Suppressor macrophage treated with lipopolysaccharide for 1 hour (primary cell): ENCODE measurements at regions not wholly inside any gene's neighbourhood (a gene's known extent, or its start where the extent isn't known, plus 50 kb on each side); places are given as distances from the start of the nearest gene placed in this dataset.

Source experiments
- DNase-seq, 3 donors: peaks; one replicate each; pipeline ENCODE4 v3.0.0-alpha.2; 2020 to 2022

DNA sequence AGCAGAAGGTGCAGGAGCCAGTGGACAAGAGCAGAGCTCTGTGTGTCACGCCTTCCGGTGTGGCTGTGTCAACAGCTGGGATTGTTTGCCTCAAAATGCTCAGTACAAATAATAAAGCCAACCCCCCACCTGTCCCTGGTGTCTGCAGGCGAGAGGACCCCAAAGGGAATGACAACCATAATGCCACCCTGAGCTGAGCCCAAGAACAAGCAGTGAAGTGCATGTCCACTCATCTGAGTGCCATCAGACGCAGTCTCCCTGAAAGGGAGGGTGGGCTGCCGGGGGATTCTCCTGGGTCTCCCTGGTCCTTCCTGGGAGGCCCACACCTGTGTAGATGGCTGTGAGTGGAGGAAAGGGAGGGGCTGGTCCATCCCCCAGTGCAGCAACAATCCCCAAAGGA is 328.8 kb upstream of the IRX1 start:
- no peak for DNase-seq

DNA sequence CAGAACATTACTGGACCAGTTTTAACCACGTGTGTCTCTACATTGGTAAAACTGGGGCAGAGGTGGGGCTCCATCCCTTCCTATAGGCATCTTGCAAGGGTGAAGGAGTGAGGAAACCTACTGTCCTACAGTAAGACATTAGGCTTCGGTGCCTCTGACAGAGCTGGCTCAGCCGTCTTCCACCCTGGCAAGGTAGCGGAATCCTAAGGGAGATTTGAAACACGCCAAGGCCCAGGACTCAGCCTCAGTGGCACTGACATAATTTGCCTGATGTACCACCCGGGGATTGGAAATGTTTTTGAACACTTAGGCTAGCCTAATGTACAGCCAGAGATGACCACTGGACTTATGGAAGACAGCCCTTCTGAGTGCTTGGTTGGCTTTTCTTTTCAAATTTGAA is 329.7 kb upstream of the IRX1 start:
- no peak for DNase-seq

DNA sequence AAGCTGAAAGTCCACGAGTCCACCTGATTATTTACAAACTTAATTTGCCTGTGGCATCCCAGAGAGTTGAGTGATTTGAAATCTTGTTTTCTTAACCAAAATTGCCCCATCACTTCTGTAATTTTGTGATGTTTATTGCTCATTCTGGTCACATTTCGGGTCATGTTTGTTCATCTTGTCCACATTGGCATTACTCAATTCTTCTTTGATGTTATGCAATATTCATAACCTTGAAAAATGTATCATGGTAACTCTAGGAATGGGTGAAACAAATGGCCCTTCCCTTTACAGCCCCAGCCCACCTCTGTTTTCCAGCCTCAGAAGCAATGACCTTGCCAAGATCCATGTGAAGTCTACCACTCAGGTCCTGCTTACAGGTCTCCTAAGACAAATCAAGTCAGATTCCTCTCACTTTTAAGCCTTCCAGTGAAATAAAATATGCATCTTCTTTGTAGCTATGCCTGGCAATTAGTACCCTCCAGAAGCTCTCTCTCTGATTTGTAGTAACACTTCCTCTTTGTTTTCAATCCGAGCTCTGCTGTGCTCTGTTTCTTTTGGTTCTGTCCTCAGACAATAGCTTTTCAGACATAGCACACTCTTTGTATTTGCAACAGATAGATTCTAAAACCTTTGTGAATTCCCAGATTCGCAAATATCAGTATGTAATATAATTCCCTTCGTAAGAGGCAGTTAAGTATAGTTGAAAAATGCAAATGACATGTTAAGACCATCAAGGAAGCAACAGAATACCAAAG is 330.3 kb upstream of the IRX1 start:
- no peak for DNase-seq

DNA sequence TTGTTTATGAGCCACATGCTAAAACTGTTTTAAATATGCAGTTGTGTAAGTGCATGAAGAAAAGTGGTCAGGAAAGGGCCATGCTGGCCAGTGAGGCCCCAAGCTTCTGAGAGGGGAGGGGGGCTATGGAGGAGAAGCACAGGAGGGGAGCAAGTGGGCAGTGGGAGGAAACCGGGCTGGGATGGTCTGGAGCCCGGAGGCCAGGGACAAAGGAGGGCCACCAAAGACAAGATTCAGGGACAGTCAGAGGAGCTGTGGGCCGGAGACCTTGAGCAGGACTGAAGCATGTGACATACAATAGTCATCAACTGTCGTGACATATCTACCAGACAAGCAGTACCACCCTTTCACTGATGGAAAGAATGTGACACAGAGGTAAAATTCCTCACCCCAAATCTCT is 333.2 kb upstream of the IRX1 start:
- no peak for DNase-seq

DNA sequence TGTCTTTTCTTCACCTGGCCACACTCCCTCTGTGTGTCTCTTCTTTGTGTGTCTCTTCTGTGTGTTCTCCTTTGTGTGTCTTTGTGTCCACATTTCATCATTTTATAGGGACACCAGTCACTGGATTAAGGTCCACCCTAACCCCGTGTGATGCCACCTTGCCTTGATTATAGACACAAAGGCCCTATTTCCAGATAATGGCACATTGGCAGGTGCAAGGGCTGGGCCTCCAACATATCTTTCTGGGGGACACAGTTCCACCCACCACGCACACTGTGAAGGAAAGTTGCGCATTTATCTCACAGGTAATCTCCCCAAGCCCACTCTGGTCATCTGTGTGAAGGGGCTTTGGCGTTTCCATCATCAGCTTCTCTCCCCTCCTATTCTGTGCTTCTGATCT is 334.6 kb upstream of the IRX1 start:
- DNase-seq, result no peak

DNA sequence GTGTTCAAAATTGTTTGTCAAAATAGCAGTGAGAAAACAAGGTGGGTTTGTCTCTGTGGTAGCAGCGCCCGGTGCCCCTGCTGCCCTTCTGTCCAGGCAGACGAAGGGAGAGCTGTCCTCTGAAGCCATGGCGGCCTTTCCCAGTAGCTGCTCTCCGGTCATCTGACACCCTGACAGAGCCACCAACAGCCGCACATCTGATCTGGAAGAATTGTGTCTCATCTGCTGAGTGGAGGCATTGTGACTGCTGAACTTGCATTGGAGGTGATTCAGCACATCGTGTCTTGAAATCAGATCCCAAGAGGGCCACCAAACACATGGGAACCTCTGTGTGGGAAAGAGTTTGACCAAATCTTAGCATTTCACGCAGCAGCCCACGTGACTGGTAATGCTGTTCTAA is 337.6 kb upstream of the IRX1 start:
- no peak for DNase-seq

DNA sequence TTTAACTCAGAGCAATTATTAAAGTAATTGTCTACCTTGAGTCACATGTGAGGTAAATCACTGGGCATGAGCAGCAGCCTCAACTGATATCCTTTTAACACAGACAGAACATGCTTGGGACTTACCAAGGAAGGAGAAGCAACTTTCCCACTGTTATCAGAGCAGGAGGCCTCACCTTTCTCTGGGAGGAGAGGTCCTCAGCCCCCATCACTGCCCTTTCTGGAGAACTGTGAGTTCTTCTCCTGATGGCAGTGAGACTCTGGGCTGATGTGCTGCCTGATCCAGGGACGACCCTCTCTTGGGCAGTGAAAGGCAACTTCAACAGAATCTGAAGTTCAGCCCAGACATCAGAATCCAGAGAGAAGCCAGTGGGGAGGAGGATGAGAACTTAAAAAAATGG is 343.4 kb upstream of the IRX1 start:
- no peak for DNase-seq

DNA sequence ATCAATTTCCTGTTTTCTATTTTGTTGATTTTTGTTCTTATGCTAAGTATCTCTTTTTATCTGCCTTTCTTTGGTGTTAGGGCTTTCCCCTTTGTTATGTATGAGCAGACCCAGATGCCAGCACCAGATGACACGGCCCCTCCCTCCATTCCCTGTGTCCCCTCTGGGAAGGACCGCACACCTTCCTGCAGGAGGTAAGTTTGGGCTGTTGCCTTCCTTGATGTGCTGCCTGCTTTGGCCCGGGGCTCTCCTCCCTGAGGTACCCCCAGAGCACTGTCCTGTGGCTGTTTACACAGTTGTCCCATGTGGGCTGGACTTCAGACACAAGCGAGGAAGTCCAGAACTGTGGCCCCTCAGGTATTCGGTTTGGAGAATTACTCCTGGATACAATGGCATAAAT is 343.8 kb upstream of the IRX1 start:
- DNase-seq, result no peak

DNA sequence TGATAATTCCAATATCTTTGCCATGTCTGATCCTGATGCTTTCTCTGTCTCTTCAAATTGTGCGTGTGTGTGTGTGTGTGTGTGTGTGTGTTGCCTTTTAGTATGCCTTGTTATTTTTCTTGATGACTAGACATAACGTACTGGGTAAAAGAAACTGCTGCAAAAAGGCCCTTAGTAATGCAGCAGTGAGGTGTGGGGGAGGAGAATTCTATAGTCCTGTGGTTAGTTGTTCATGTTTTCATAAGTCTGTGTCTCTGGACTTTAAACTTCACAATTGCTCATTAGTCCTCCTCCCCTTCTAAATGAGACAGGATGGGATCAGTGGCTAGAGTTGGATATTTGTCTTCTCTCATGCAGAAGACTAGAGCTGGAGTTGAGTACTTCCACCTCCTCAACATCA is 346.2 kb upstream of the IRX1 start:
- no peak for DNase-seq

DNA sequence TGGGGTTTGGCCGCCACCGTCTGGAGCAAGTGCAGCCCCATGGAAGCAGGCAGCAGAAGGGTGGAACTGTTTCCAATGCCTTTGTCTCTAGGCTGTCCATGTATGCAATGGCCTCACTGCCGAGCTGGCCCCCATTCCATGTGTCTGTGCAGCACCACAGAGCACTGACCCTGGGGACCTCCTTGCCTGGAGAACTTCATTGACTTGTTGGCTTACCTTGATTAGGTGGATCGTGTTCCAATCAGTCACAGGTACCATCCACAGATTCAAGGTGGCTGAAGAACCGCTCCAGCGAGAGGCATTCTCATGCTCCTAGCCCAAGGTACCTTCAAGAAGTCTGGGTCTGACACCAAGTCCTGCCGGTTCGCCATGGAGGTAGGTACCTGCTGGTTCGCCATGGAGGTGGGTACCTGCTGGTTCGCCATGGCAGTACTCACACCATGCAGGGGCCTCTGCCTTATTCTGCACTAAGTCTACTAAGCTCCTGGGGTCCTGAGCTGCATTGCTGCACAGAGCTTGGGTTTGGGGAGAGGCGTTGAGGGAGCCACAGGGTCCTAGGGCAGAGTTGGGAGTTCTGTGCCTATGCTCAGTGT is 358.3 kb upstream of the IRX1 start:
- DNase-seq, result no peak

DNA sequence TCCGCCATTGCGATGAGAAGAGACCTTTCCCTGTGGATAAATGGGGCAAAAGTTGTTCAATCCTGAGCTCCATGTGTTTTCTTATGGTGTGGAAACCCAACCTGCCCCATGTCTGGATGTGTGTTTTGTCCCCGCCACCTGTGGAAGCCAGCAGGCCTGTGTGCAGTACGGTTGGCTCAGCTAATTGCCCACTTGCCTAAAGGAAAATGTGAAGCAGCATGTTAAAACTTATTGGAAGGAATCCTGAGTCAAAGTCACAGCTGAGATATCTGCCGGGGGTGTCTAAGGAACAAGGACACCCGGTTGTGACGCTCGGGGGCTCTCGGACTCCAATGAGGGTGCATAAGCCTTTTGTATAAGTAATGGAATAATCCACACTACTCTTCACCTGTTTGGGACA is 361.1 kb upstream of the IRX1 start:
- no peak for DNase-seq

DNA sequence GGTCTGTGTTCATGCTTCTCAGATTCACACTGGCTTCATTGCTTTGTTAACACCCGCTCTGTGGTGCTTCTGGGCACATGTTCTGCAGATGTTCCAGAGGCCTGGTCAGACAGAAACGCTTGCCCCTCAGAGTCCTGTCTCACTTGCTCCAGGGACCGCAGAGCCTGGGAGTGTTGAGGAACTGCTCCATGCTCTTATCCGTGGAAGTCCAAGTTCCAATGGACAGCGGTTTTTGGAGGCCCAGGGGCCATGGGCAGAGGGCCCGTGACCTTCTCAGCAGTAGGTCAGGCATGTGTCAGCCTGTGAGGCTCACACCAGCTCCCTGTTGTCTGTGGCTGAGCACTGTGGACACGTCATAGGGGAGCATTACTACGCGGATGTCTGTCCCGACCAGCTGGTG is 364.7 kb upstream of the IRX1 start:
- no peak for DNase-seq

DNA sequence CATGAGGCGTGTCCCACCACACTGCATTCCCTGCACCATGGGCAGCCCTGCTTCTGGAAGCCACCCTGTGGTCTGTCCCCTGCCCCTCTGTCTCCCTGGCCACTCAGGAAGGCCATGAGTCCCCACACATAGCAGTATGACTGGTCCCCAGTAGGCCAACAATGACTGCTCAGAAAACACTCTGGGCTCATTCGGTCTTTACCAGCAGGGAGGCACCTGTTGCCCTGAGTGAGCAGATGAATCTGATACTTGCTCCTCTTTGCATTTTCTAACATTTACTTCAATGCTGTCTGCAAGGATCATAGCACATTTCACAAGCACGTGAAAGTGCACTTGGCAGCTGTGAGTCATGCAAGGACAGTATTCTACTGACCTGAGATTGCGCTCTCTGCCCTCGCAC is 365.4 kb upstream of the IRX1 start:
- no peak for DNase-seq

DNA sequence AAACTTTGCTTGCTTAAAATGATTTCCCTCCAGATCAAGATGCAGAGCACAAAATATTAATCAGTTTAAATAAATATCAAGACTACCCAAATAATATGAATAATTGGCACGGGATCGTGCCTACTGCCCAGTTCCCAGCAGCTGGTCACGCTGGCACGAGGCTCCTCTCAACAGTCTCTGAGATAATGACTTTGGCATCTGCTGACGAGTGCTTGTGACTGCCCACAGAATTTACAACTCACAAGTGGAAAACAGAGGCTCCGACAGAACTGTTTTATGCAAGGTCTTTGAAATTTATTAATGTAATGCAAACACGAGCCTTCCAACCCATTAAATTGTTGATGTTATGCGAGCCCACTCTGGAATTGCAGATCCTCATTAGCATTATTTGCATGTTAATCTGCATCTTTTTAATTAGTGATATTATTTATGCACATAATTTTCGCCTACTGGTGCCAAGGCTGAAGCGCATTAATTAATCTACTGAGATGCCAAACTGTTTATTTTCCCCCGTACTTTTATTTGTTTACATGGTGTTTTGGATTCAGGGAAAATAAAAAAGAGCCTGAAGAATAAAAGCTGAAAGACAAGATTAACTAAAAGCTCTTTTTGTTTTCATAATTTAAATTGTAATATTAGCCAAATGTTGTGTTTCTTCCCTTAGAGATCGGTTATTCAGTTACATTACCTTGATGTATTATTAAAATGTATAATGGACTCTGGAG is 369.3 kb upstream of the IRX1 start:
- DNase-seq, result no peak

DNA sequence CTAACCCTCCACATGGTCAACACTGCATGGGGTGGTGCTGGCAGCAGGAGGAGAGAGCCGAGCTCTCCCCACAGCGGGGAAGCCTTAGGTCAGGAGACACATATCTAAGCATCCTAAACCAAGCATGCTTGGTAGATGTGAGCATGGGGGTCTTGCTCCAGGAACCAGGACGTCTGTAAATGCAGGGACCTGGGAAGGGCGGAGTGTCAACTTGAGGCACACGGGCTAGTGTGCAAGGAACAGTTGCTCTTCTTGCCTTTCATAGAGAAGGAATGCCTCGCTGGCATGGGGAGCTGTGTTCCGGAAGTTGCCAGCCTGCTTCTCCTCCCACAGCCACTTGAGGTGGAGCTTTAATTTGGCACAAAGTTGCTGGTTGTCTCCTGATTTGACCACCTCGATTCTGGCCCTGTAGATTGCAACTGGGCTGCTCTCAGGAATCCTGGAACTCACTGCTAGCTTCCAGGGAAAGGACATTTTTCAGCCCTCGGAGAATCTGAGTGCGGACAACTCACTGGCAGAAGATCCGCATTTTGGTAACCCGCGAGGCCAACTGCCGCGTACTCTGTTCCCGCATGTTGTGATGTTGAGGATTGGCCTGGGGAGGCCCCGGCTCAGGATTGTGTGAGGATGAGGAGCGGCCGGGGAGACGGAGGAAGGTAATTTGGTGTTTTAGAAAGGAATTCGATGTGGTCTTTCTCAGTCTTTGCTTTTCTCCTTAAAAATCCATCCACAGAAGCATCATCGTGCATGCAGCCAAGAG is 370.3 kb upstream of the IRX1 start:
- no peak for DNase-seq

DNA sequence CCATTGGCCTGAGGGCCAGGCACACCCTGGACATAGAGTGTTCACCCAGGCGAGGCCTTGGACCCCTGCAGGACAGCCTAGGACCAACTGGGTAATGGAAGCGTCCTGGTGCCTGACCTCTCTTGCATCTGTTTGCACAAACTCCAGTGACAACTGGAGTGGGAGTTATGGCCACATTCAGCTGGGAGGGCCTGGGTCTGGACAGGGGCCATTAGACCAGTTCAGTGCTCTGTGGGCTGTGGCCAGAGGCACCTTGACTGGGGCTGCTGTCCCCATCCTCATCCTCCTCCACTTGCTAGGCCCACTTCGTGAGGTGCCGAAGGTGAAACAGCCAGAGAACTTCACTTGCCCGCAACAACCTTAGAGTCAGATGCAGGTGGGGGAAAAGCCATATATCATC is 372.7 kb upstream of the IRX1 start:
- DNase-seq, result no peak

DNA sequence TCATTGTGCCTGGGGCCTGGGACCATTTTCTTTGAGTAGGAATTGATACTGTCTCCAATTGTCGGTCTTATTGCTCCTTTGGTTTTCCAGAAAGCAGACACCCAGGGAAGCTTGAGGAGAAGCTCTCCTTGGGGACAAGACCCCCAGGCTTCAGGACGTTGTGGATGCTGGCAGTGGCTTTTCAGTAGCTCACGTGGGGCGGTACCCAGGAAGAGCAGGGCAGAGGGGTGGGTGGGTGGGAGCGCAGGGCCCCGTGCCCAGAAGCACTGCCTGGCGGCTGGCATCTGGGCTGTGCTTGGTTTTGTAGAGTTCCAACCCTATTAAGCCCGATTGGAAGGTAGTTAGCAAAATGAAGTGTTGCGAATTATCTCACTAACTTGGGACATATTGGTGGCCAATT is 374.2 kb upstream of the IRX1 start:
- no peak for DNase-seq

DNA sequence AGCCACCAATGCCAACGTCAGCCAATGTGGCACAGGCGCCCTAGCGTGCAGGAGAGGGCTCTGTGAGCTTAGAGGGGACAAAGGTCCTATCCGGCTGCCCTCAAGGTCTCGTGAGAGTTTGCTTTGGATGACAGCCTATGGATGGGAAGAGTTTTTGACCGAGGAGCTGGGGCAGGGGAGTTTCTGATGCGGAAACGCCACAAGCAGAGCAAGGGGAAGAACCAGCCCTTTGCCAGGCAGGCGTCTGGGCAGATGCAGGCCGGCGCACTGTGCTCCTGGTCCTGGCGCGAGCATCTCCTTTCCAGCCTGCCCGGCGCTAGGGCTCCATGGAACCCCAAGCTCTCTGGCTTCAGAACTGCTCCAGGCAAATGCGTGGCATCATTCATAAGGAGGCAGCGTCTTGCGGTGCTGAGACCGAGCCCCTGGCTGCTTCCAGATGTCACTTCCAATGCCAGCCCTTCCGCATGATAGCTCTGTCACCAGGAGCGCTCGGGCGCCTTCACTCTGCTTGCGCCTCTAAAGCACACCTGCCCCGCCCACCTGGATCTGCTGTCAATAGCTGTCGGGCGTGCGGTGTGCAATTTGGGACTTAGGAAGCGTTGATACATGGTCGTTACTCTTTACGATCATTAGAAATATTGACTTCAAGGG is 374.9 kb upstream of the IRX1 start:
- DNase-seq, result no peak

DNA sequence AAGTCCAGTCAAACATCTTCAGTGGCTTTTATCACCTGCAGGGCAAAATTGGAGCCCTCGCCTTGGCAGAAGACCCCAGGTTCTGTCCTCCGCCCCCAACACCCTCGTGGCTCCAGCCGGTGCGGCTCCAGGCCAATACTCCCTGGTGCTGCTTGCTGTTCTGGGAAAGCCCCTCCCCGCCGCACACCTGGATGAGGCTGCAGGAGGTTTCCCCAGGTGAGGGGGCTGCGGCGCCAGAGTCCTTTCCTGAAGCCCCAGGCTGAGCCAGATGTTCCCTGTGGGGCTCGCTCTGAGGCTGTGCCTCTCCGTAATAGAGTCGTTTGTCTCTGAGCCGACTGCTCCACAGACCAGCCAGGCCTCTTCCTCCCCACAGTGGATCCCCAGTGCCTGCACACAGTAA is 375.4 kb upstream of the IRX1 start:
- no peak for DNase-seq

DNA sequence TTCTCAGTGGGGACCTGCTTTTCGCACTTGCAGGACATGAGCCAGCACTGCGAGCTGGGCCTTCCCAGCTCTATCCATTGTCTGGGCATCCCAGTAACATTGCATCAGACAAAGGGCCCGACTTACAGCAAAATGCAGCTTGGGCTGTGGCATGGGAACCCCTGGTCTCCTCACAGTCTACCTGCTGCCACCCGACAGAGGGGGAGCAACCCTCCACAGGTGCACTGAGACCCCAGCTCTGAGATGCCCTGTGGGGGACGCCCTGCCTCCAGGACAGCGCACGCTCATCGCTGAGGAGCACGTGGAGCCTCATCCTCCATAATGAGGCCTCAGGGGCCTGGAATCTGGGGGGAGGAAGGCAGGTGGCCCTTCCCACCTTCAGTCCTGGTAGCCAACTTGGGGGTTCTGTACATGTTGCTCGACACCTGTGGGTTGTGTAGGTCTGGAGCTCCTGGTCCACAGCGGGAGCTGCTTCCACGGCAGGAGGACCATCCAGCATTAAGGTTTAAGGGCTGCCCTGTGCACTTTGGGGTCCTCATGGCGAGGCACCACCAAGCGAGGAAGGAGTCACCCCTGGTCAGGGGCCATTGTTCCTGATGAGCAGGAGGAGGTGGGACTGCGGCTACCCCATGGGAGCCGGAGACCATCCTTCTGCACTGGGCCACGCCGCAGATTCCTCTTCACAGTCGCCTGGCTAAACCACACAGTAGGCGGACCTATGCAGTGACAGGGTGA is 376.5 kb upstream of the IRX1 start:
- no peak for DNase-seq

DNA sequence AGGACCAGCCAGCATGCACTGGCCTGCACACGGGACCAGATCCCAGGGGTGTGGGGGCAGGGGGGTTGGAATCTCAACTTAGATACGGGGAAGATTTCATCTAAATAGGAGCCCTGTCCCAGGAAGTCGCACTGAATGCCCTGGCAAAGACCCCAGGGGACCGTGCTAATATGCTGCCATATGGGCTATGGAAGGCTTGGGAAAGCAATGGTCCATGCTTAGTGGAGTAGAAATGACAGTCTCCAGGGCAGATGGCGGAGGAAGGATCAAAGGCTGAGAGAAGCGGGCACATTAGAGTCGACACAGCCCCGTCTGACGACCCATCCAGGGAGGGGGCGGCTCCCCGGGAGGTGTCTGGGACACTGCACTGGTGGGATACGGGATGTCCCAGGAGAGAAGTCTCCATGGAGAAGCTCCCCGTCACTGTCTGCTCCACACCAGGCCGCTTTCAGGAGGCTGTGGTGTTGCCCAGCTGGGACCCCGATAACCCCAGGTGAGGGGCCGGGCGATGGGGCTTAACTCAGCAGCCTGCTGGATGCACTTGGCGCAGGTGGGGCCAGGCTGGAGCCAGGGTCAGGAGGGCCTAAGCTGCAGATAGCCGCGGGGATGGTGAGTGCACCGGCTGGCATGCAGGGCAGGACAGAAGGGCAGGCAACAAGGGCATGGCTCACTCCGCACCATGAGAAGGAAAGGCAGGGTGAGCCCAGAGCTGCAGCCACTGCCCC is 377.7 kb upstream of the IRX1 start:
- no peak for DNase-seq

DNA sequence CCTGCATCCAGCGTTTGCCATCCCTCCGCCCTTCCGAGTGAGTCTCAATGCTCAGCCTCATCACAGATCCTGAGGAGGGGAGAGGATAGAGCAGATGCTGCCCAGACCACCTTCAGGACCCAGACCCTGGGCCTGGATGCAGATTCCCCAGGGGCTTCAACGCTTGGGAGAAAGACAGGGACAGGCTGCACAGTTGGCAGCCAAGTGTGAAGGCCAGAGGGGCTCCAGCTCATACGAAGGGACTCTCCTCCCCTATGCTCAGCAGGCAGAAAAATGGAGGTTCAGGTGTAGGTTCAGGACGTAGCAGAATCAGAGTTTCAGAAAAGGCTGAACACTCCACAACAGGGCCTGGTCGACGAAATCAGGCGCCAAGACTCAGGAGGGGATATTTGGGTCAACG is 378.5 kb upstream of the IRX1 start:
- no peak for DNase-seq
